ENCODE measurements at regions not wholly inside any gene's neighbourhood (a gene's known extent, or its start where the extent isn't known, plus 50 kb on each side); places are given as distances from the start of the nearest gene placed in this dataset.

- TF ChIP-seq CTCF (IDR thresholded peaks at IDR 0.05) (no peak), POLR2A (IDR thresholded peaks at IDR 0.05) (no peak)
Observed at GRCh38 chr18:45337477-45337876, 277.8 kb upstream of the SLC14A2 start.
